NCI-H82 (cell line): ENCODE measurements at regions not wholly inside any gene's neighbourhood (a gene's known extent, or its start where the extent isn't known, plus 50 kb on each side); places are given as distances from the start of the nearest gene placed in this dataset.

ENCODE experiments used
- DNase-seq: peaks from one replicate; lab custom pipeline; 2025; lab: John Stamatoyannopoulos, UW

- DNase-seq, result no peak
Measured at GRCh38 chr20:39632757-39633156, 670.6 kb downstream of the DHX35 start.

GRCh38 chr20:39632176-39632575 is 670.0 kb downstream of the DHX35 start:
- DNase-seq, result no peak

GRCh38 chr20:39631557-39631956 is 669.4 kb downstream of the DHX35 start:
- no peak for DNase-seq

GRCh38 chr20:39630215-39630908 is 668.2 kb downstream of the DHX35 start:
- DNase-seq, result no peak

- no peak for DNase-seq
Measured at GRCh38 chr20:39627765-39628164, 665.6 kb downstream of the DHX35 start.

GRCh38 chr20:39624316-39624715 is 662.2 kb downstream of the DHX35 start:
- DNase-seq, result no peak

GRCh38 chr20:39623584-39624234 is 661.6 kb downstream of the DHX35 start:
- no peak for DNase-seq

GRCh38 chr20:39619271-39619785 is 657.2 kb downstream of the DHX35 start:
- no peak for DNase-seq

- no peak for DNase-seq
Measured at GRCh38 chr20:39611901-39612300, 649.8 kb downstream of the DHX35 start.

- DNase-seq, result no peak
Measured at GRCh38 chr20:39607141-39607540, 645.0 kb downstream of the DHX35 start.

GRCh38 chr20:39605908-39606307 is 643.8 kb downstream of the DHX35 start:
- no peak for DNase-seq

- DNase-seq, result no peak
Measured at GRCh38 chr20:39605361-39605760, 643.2 kb downstream of the DHX35 start.

- no peak for DNase-seq
Measured at GRCh38 chr20:39603219-39603618, 641.1 kb downstream of the DHX35 start.

GRCh38 chr20:39602649-39603048 is 640.5 kb downstream of the DHX35 start:
- no peak for DNase-seq

GRCh38 chr20:39600871-39601270 is 638.7 kb downstream of the DHX35 start:
- DNase-seq, result no peak

GRCh38 chr20:39600156-39600555 is 638.0 kb downstream of the DHX35 start:
- no peak for DNase-seq

- no peak for DNase-seq
Measured at GRCh38 chr20:39596554-39596953, 634.4 kb downstream of the DHX35 start.

- no peak for DNase-seq
Measured at GRCh38 chr20:39592371-39592770, 630.2 kb downstream of the DHX35 start.

- DNase-seq, result no peak
Measured at GRCh38 chr20:39588148-39588757, 626.1 kb downstream of the DHX35 start.

- DNase-seq, result no peak
Measured at GRCh38 chr20:39581034-39581433, 618.9 kb downstream of the DHX35 start.

- no peak for DNase-seq
Measured at GRCh38 chr20:39576771-39577170, 614.6 kb downstream of the DHX35 start.

GRCh38 chr20:39574061-39574460 is 611.9 kb downstream of the DHX35 start:
- DNase-seq, result no peak

- no peak for DNase-seq
Measured at GRCh38 chr20:39571171-39571570, 609.0 kb downstream of the DHX35 start.
